Left ventricle myocardium inferior (tissue), 1 donor: ENCODE measurements at regions not wholly inside any gene's neighbourhood (a gene's known extent, or its start where the extent isn't known, plus 50 kb on each side); places are given as distances from the start of the nearest gene placed in this dataset.

ENCODE experiments used
- DNase-seq: peaks from one replicate; pipeline ENCODE4 v3.0.0-alpha.2; 2020
- H3K27ac ChIP-seq: fragments of 200-600 bp; replicated peaks from 2 replicates; pipeline ENCODE4 v1.8.0; 2021
- H3K27me3 ChIP-seq: fragments of 200-600 bp; 2 replicates; pipeline ENCODE4 v1.8.0; 2021; ENCODE audit warnings: low read depth
- H3K36me3 ChIP-seq: fragments of 200-600 bp; 2 replicates; pipeline ENCODE4 v1.8.0; 2021
- H3K4me1 ChIP-seq: fragments of 200-600 bp; 2 replicates; pipeline ENCODE4 v1.8.0; 2021
- H3K4me3 ChIP-seq: fragments of 200-600 bp; 2 replicates; pipeline ENCODE4 v1.8.0; 2021; ENCODE audit warnings: mild to moderate bottlenecking, moderate library complexity
- H3K9me3 ChIP-seq: fragments of 200-600 bp; replicated peaks from 2 replicates; pipeline ENCODE4 v1.8.0; 2021
- intact Hi-C: fragments of 100-400 bp; cut with micrococcal nuclease; formaldehyde crosslinking; loops from one replicate; pipeline ENCODE4 v1.11.0; 2022
- TF ChIP-seq, protein P1 (sequence below): fragments of 200-600 bp; IDR thresholded peaks from 2 replicates; pipeline ENCODE4 v1.8.0; 2021; ENCODE audit warnings: antibody characterized with exemption, mild to moderate bottlenecking, borderline replicate concordance
- donor health status: DM: no; HTN: yes; CAD: no; lungs with severe emphysema.

DNA sequence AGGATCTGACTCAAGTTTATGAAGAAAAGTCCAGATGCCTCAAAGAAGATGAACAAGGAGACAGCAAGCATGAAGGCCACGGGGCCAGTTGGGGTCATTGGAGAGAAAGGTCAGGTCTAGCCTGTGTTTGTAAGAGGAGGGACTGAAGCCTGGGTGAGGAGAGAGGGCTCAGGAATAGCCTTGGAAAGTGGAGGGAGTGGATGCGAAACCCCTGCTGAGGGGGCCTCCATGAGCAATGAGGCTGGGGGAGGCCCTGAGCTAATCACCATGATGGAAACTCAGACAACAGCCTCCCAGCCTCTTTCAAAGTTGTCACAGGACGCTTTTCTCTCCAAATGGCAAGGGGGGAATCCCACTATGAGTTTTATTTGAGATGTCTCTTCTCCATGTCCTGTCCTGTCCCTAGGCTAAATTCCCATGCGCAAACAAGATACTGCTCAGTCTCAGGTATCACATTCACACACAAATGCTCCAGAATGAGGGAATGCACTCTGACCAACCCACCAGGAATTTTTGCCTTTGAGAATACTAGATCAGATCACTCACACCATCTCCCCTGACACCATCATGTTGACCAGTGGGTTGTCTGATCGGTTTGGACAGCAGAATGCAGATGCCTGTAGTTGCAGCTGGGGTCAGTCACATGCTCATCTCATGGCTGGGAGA, 51.3 kb upstream of the TOP3B start:
- H3K36me3 ChIP-seq = no peaks in the 10 kb centered on the region
- no peak for DNase-seq
- H3K27ac ChIP-seq = no peak overlapping the region
- H3K4me3 ChIP-seq = no peak overlapping the region
- intact Hi-C loops = no loop called here
- H3K4me1 ChIP-seq = no peaks in the 10 kb centered on the region
- peaks cover 32% of the 10 kb centered on the region for H3K27me3 ChIP-seq
- TF ChIP-seq, protein P1, sequence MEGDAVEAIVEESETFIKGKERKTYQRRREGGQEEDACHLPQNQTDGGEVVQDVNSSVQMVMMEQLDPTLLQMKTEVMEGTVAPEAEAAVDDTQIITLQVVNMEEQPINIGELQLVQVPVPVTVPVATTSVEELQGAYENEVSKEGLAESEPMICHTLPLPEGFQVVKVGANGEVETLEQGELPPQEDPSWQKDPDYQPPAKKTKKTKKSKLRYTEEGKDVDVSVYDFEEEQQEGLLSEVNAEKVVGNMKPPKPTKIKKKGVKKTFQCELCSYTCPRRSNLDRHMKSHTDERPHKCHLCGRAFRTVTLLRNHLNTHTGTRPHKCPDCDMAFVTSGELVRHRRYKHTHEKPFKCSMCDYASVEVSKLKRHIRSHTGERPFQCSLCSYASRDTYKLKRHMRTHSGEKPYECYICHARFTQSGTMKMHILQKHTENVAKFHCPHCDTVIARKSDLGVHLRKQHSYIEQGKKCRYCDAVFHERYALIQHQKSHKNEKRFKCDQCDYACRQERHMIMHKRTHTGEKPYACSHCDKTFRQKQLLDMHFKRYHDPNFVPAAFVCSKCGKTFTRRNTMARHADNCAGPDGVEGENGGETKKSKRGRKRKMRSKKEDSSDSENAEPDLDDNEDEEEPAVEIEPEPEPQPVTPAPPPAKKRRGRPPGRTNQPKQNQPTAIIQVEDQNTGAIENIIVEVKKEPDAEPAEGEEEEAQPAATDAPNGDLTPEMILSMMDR = no peak
- no peaks in the 10 kb centered on the region for H3K9me3 ChIP-seq

DNA sequence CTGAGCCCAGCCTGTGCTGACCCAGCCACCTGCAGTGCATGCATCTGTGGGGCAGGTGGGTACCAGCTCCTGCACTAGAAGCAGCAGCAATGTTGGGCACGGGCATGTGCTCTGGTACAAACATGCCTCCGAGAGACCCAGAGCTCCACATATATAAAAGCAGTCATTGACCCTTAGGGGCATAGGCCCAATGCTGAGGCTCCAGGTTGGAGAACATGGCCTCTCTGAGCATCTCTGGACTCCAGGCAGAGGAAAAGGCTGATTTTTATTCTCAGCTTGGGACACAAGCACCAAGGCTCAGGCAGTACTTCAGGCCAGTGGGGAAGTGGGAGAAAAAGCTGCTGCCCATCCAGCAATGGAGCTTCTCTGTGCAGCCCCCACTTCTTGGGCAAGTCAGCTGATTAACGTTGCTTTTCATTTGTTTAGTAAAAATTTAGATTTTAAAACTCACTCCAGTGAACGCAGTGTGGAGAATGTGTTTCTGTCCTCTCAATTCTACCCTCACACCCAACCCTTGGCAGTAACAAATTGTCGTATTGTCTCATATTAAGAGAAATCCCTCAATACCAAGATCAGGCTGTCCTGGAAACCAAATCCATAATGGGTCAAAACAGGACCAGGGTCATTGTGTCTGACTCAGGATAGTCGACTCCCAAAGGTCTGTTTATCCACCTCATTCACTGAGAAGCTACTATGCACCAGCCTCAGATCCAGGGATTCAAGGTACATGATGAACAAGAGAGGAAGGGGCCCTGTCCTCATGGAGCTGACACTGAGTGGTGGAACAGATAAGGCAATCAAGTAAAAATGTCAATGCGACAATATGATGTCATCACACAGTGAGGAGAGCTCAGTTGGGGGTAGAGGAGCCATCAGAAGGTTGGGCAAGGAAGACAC, 50.6 kb upstream of the TOP3B start:
- H3K27ac ChIP-seq = no peak overlapping the region
- H3K9me3 ChIP-seq = no peaks in the 10 kb centered on the region
- no peaks in the 10 kb centered on the region for H3K36me3 ChIP-seq
- intact Hi-C loops = no loop called here
- no peaks in the 10 kb centered on the region for H3K4me1 ChIP-seq
- TF ChIP-seq, protein P1 = no peak
- H3K4me3 ChIP-seq = no peak overlapping the region
- peaks cover 32% of the 10 kb centered on the region for H3K27me3 ChIP-seq
- DNase-seq = no peak

DNA sequence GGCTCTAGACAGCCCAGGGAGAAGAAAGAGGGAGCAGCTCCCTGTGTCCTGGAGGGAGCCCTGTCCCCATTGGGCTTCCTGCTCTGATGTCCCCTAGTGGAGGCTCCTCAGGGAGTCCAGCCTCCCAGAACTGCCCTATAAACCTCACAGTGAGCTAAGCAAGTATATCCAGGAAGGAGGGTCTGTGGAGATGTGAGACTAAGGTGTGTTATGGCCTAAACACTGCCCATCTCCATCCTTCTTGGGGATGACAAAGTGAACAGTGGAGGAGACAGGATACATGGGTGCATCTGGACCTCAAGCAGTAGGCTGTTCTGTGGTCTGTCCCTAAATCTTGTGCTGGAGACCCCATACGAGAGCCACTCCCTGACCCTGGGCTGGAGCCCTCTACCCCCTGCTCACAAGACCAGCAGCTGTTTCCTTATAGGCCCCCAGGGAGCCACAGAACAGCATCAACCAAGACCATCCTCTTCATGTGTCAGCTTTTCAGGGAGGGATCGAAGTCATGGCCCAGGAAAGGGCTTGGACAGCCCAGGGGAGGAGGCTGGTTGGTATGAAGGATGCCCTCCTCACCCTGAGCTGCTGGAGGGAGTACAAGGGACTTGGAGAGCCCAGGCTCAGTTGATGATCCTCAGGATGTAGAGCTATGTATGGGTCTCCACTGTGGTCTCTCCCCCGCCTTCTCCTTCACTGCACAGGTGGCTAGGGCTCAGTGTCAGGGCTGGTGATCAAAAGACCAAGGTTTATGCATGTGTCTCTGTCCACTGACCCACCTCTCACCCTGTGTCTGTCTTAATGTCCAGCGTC, 49.7 kb upstream of the TOP3B start:
- no peaks in the 10 kb centered on the region for H3K36me3 ChIP-seq
- TF ChIP-seq, protein P1 = no peak
- no peaks in the 10 kb centered on the region for H3K9me3 ChIP-seq
- intact Hi-C loops = no loop called here
- no peak overlapping the region for H3K4me3 ChIP-seq
- peaks cover 32% of the 10 kb centered on the region for H3K27me3 ChIP-seq
- no peaks in the 10 kb centered on the region for H3K4me1 ChIP-seq
- H3K27ac ChIP-seq = no peak overlapping the region
- no peak for DNase-seq
